Effector memory CD4-positive, alpha-beta T cell (primary cell): ENCODE measurements at regions not wholly inside any gene's neighbourhood (a gene's known extent, or its start where the extent isn't known, plus 50 kb on each side); places are given as distances from the start of the nearest gene placed in this dataset.

Source experiments
- DNase-seq, 3 donors: peaks; one replicate each; pipeline ENCODE4 v3.0.0-alpha.2; 2020
- H3K27ac ChIP-seq: 2 replicates; pipeline ENCODE4 v1.7.0; 2013; ENCODE audit warnings: mild to moderate bottlenecking, low read length, moderate library complexity; ENCODE audit not compliant: insufficient read depth, poor library complexity, severe bottlenecking
- H3K27me3 ChIP-seq: replicated peaks from 2 replicates; pipeline ENCODE4 v1.7.0; 2013; ENCODE audit warnings: mild to moderate bottlenecking, low read length; ENCODE audit not compliant: insufficient read depth, control insufficient read depth, poor library complexity, severe bottlenecking
- H3K36me3 ChIP-seq: 2 replicates; pipeline ENCODE4 v1.7.0; 2013; ENCODE audit warnings: mild to moderate bottlenecking, low read length, moderate library complexity; ENCODE audit not compliant: control insufficient read depth, insufficient read depth
- H3K4me1 ChIP-seq: 2 replicates; pipeline ENCODE4 v1.7.0; 2013; ENCODE audit warnings: low read length, mild to moderate bottlenecking; ENCODE audit not compliant: control insufficient read depth, insufficient read depth, poor library complexity, severe bottlenecking
- H3K4me3 ChIP-seq: 2 replicates; pipeline ENCODE4 v1.7.0; 2013; ENCODE audit warnings: low read length, low read depth, mild to moderate bottlenecking; ENCODE audit not compliant: insufficient read depth, poor library complexity, severe bottlenecking
- H3K9me3 ChIP-seq: 2 replicates; pipeline ENCODE4 v1.7.0; 2013; ENCODE audit warnings: mild to moderate bottlenecking, low read length, moderate library complexity; ENCODE audit not compliant: control insufficient read depth

DNA sequence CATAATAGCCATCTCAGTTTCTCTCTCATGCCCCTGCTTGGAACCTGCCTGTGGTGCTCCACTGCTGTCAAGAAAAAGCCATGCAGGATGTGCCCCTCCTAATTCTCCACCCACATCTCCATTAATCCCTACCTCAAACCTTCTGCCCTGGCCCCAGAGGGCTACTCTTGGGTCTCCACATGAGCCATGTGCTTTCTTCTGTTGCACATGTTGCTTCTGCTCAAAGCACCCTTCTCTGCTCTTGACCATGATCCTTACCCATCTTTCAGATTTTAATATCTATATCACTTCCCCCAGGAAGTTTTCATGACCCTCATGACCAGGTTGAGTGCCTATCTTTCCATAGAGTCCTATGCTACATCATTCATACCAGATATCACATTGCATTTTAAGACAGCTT is 514.2 kb downstream of the RPS24 start:
- Histone ChIP-seq H3K27ac (no peak overlapping the region), H3K36me3 (no peaks in the 10 kb centered on the region), H3K4me3 (no peak overlapping the region), H3K9me3 (no peaks in the 10 kb centered on the region), H3K4me1 (no peaks in the 10 kb centered on the region), H3K27me3 (peaks cover 3% of the 10 kb centered on the region)
- no peak for DNase-seq

DNA sequence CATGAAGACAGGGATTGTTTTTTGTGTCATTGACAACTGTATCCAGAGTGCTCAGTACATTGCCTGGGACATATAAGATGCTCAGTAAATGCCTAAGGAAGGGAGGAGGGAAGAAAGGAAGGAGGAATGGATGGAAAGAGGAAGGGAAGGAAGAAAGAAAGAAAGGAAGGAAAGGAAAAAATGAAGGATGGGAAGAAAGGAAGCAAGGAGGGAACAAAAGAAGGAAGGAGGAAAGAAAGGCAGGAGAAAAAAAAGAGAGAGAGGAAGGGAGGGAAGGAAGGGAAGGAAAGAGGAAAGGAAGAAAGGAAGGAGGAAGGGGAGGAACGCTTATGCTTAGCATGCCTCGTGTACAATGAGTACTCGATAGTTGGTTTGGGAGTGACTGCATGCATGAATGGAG is 514.7 kb downstream of the RPS24 start:
- DNase-seq = no peak
- no peaks in the 10 kb centered on the region for H3K4me1 ChIP-seq
- peaks cover 3% of the 10 kb centered on the region for H3K27me3 ChIP-seq
- H3K9me3 ChIP-seq = no peaks in the 10 kb centered on the region
- no peak overlapping the region for H3K4me3 ChIP-seq
- no peak overlapping the region for H3K27ac ChIP-seq
- H3K36me3 ChIP-seq = no peaks in the 10 kb centered on the region

DNA sequence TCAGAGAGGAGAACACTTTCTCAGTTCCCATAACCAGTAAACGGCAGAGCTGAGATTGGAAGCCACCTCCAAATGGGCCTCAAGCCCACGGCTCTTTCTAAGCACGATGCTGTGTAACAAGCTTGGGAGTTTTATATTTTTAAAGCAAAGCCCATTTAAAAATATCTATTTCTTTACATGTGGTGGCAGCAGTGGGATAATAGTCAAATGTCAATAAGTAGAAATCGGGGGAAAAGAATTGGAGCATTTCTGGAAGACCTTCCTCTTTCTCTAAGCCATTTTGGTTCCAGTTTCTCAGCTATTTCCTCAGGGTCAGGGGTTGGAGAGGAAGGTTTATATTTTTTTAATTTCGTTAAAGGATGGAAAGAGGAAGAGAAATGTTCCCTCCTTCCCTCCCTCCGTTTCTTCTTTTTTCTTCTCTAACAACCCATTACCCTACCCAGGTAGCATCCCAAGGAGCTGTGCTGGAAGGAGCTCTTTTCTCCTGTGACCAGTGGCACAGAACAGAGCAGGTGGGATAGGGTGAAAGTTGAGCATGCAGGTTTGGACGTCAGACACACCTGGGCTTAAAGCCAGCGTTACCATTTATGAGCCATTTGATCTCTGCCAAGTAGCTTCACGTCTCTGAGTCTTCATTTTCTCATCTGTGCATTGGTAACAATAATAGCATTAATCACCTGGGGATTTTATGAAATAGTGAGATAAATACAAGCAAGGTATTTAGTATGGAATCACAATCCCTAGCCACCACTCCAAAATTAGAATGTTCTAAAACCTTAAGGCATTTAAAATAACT is 515.7 kb downstream of the RPS24 start:
- Histone ChIP-seq H3K36me3 (no peaks in the 10 kb centered on the region), H3K4me3 (no peak overlapping the region), H3K9me3 (no peaks in the 10 kb centered on the region), H3K27me3 (peaks cover 3% of the 10 kb centered on the region), H3K27ac (no peak overlapping the region), H3K4me1 (no peaks in the 10 kb centered on the region)
- DNase-seq = no peak

DNA sequence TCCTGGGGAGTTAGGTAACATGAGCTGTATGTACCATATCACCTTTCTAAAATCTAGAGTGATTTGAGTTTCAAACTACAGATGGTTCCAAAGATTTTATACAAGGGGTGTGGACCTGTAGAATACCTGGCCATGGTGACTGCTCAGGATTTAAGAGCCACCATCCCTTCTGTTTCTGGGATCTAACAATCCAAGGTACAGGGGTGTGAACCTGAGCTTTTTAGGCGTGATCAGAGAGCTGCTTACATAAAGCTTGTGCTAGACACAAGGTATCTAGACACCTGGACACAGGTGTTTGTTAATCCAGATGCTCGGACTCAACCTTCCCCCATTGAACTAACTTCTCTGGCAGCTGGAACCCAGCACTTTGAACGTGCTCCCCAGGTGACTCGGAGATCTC is 516.4 kb downstream of the RPS24 start:
- Histone ChIP-seq H3K27me3 (peaks cover 3% of the 10 kb centered on the region), H3K36me3 (no peaks in the 10 kb centered on the region), H3K9me3 (no peaks in the 10 kb centered on the region), H3K4me3 (no peak overlapping the region), H3K4me1 (no peaks in the 10 kb centered on the region), H3K27ac (no peak overlapping the region)
- no peak for DNase-seq

DNA sequence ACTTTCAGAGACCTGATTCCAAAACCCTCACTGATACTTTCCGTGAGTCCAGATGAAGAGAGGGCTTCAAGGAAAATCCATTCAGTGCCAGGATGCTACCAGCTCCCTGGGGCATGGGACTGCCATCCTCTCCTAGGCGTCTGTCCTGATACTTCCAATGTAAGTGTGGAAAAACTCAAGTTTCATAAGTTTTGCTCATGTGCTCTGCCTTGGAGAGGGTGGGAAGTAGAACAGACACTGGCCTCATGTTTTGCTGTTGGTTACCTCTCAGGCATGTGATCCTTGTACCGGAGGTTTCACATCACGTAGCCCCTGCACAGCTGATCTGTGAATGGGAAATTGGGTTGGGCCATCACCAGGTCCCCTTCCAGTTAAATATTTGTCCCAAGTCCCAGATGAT is 517.1 kb downstream of the RPS24 start:
- Histone ChIP-seq H3K36me3 (no peaks in the 10 kb centered on the region), H3K27ac (no peak overlapping the region), H3K4me3 (no peak overlapping the region), H3K27me3 (peaks cover 3% of the 10 kb centered on the region), H3K9me3 (no peaks in the 10 kb centered on the region), H3K4me1 (no peaks in the 10 kb centered on the region)
- DNase-seq = no peak

DNA sequence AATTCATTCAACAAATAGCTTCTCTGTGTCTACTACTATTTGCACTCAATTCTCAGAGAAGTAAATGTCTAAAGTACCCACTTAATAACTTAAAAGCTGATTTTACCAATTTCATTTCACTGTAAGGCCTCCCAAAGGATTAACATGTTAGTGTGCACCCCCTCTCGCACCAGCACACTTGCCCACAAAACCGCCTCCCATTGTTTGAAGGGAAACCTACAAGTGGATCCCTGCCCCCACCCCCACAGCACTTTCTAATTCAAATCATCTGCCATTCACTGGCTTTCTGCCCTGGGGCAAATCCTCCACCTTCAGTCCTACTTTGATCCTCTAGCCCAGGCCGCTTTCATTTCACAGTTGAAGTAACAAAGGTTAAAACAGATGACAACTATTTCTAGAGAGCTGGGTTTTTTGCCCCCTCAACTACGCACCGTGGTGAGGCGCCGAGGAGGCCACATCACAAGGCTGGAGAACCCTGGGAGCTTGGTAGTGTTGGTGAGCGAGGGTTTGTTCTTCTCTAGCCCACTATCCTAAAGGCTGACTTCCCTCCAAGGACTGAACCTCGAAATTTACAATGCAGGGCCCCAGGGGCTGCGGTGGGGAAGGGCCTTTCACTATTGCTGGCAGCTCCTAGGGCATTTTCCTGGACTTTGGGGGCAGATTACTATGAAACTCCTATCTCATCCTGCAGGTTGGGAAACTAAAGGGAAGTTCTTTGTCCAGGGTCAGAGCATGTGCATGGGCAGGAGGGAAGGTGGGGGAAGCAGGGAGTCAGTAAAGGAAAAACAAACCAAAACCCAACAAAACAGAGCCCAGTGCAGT is 517.4 kb upstream of the ZMIZ1 start:
- no peak for DNase-seq
- Histone ChIP-seq H3K4me3 (no peak overlapping the region), H3K4me1 (no peaks in the 10 kb centered on the region), H3K36me3 (no peaks in the 10 kb centered on the region), H3K9me3 (no peaks in the 10 kb centered on the region), H3K27ac (no peak overlapping the region), H3K27me3 (peaks cover 3% of the 10 kb centered on the region)

DNA sequence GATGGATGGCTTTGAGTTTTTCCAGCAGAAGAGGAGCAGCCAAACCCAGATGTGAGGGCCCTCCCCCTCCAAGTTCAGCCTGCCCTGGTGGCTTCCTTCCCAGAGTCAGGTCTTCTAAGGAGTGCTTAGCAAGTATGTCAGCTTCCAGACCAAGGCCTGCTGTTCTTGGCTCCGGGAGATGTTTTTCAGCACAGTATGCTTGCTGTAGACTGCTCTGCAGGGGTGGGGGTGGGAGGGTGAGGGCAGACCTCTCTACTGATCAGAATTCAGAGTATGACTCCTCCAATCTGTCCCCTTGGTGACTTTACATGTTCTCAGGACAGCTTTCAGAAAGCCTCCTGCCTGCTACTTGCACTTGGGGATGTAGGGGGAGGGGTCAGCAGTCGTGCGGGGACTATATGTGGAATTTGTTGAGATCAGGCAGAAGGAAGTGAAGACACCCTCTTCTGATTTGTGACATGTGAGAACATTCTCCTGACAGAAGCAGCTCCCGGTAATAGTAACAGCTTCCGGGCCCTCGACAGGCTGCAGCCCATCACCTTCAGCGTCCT is 516.4 kb upstream of the ZMIZ1 start:
- H3K36me3 ChIP-seq = no peaks in the 10 kb centered on the region
- H3K4me1 ChIP-seq = no peaks in the 10 kb centered on the region
- H3K4me3 ChIP-seq = no peak overlapping the region
- no peak overlapping the region for H3K27ac ChIP-seq
- no peak for DNase-seq
- H3K9me3 ChIP-seq = no peaks in the 10 kb centered on the region
- H3K27me3 ChIP-seq = peaks cover 3% of the 10 kb centered on the region

DNA sequence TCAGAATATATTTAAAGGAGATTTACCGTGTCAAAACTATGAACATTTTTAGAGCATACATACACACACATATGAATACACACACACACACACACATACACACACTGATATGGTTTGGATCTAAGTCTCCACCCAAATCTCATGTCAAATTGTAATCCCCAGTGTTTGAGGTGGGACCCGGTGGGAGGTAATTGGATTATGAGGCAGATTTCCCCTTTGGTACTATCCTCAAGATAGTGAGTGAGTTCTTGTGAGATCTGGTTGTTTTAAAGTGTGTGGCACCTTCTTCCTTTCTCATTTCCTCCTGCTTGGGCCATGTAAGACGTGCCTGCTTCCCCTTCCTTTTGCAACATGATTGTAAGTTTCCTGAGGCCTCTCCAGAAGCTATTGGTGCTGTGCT is 515.0 kb upstream of the ZMIZ1 start:
- H3K27ac ChIP-seq = no peak overlapping the region
- no peak for DNase-seq
- no peaks in the 10 kb centered on the region for H3K9me3 ChIP-seq
- no peaks in the 10 kb centered on the region for H3K36me3 ChIP-seq
- peaks cover 3% of the 10 kb centered on the region for H3K27me3 ChIP-seq
- H3K4me3 ChIP-seq = no peak overlapping the region
- H3K4me1 ChIP-seq = no peaks in the 10 kb centered on the region

DNA sequence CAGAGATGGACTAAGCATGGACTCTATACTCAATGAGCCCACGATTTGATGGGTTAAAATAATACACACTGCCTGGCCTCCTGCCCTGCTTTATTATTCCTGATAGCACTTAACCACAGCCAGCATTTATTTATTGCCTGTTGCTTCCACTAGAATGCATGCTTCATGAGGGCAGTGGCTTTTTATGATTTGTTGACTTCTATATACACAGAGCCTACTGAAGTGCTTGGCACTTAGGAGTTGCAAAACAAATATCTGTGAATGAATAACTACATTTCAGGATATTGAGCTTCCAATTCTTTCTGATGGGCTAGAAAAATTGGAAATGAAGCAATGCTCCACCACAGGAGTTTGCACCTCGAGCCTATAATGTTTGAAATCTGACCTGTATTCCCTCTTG is 513.6 kb upstream of the ZMIZ1 start:
- H3K4me3 ChIP-seq = no peak overlapping the region
- H3K27me3 ChIP-seq = peaks cover 3% of the 10 kb centered on the region
- H3K4me1 ChIP-seq = no peaks in the 10 kb centered on the region

More for the DNA sequence above, 513.6 kb upstream of the ZMIZ1 start:
- no peak for DNase-seq
- Histone ChIP-seq H3K9me3 (no peaks in the 10 kb centered on the region), H3K27ac (no peak overlapping the region), H3K36me3 (no peaks in the 10 kb centered on the region)
